ENCODE measurements at regions not wholly inside any gene's neighbourhood (a gene's known extent, or its start where the extent isn't known, plus 50 kb on each side); places are given as distances from the start of the nearest gene placed in this dataset.

GRCh38 chr1:201644197-201644596, 105.3 kb downstream of the NAV1 start:
- H3K36me3 ChIP-seq (ENCODE audit: control insufficient read depth in 2 of 2, insufficient read depth in 2 of 2, low read length in 1 of 2), result no peaks in the 10 kb centered on the region
- intact Hi-C loops (cut with micrococcal nuclease; ENCODE audit: unreplicated experiment) (no loop called here), in situ Hi-C loops (cut with MboI) (no loop called here)
- H4K20me1 ChIP-seq (ENCODE audit: control insufficient read depth, insufficient read depth), result no peaks in the 10 kb centered on the region
- 0% methylated on average over 2 of the region's 2 CpGs for WGBS (ENCODE audit: insufficient coverage, insufficient replicate concordance, low lambda C conversion rate, missing lambda C conversion rate)
- CTCF ChIA-PET, result no interaction called here
- H3K27me3 ChIP-seq (replicated peaks in 1 of 2; ENCODE audit: control insufficient read depth in 2 of 2, insufficient read depth in 2 of 2, low read length in 1 of 2), result peaks cover 4 to 7% of the 10 kb centered on the region in 2 experiments; a peak in 2 of 4 replicates
- no peak overlapping the region for H2AFZ ChIP-seq (ENCODE audit: control insufficient read depth, low read depth, low read length)
- ATAC-seq, result no peak
- no peak overlapping the region for H3K4me2 ChIP-seq (ENCODE audit: control insufficient read depth, insufficient read depth)
- no peaks in the 10 kb centered on the region for H3K79me2 ChIP-seq (ENCODE audit: control insufficient read depth, insufficient read depth, low read length)
- H3K27ac ChIP-seq (ENCODE audit: control insufficient read depth, insufficient read depth), result no peak overlapping the region
- FAIRE-seq, result no peak
- POLR2A ChIA-PET, result no interaction called here
- no peaks in the 10 kb centered on the region for H3K4me1 ChIP-seq (ENCODE audit: control insufficient read depth, insufficient read depth, low read length)
- RAD21 ChIA-PET (ENCODE audit: unreplicated experiment), result no interaction called here
- TF ChIP-seq, protein P1, sequence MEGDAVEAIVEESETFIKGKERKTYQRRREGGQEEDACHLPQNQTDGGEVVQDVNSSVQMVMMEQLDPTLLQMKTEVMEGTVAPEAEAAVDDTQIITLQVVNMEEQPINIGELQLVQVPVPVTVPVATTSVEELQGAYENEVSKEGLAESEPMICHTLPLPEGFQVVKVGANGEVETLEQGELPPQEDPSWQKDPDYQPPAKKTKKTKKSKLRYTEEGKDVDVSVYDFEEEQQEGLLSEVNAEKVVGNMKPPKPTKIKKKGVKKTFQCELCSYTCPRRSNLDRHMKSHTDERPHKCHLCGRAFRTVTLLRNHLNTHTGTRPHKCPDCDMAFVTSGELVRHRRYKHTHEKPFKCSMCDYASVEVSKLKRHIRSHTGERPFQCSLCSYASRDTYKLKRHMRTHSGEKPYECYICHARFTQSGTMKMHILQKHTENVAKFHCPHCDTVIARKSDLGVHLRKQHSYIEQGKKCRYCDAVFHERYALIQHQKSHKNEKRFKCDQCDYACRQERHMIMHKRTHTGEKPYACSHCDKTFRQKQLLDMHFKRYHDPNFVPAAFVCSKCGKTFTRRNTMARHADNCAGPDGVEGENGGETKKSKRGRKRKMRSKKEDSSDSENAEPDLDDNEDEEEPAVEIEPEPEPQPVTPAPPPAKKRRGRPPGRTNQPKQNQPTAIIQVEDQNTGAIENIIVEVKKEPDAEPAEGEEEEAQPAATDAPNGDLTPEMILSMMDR (IDR thresholded peaks at IDR 0.05 in 2 of 3, conservative IDR thresholded peaks at IDR 0.05 in 1 of 3; ENCODE audit: control insufficient read depth in 2 of 3, extremely low read depth in 1 of 3, insufficient read depth in 1 of 3, low read depth in 3 of 3, low read length in 3 of 3), result no peak
- TF ChIP-seq POLR2AphosphoS2 (IDR thresholded peaks at IDR 0.05; ENCODE audit: low read depth, low read length) (no peak), HSF1 (IDR thresholded peaks at IDR 0.05; ENCODE audit: low read depth, low read length) (no peak), EED (IDR thresholded peaks at IDR 0.05; ENCODE audit: low read depth) (no peak), ETV6 (conservative IDR thresholded peaks at IDR 0.05 in 1 of 2, IDR thresholded peaks at IDR 0.05 in 1 of 2; ENCODE audit: borderline replicate concordance in 1 of 2, low read depth in 1 of 2) (no peak)
- TF ChIP-seq, protein P2, sequence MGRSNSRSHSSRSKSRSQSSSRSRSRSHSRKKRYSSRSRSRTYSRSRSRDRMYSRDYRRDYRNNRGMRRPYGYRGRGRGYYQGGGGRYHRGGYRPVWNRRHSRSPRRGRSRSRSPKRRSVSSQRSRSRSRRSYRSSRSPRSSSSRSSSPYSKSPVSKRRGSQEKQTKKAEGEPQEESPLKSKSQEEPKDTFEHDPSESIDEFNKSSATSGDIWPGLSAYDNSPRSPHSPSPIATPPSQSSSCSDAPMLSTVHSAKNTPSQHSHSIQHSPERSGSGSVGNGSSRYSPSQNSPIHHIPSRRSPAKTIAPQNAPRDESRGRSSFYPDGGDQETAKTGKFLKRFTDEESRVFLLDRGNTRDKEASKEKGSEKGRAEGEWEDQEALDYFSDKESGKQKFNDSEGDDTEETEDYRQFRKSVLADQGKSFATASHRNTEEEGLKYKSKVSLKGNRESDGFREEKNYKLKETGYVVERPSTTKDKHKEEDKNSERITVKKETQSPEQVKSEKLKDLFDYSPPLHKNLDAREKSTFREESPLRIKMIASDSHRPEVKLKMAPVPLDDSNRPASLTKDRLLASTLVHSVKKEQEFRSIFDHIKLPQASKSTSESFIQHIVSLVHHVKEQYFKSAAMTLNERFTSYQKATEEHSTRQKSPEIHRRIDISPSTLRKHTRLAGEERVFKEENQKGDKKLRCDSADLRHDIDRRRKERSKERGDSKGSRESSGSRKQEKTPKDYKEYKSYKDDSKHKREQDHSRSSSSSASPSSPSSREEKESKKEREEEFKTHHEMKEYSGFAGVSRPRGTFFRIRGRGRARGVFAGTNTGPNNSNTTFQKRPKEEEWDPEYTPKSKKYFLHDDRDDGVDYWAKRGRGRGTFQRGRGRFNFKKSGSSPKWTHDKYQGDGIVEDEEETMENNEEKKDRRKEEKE (IDR thresholded peaks at IDR 0.05), result no peak
- TF ChIP-seq, protein P3, sequence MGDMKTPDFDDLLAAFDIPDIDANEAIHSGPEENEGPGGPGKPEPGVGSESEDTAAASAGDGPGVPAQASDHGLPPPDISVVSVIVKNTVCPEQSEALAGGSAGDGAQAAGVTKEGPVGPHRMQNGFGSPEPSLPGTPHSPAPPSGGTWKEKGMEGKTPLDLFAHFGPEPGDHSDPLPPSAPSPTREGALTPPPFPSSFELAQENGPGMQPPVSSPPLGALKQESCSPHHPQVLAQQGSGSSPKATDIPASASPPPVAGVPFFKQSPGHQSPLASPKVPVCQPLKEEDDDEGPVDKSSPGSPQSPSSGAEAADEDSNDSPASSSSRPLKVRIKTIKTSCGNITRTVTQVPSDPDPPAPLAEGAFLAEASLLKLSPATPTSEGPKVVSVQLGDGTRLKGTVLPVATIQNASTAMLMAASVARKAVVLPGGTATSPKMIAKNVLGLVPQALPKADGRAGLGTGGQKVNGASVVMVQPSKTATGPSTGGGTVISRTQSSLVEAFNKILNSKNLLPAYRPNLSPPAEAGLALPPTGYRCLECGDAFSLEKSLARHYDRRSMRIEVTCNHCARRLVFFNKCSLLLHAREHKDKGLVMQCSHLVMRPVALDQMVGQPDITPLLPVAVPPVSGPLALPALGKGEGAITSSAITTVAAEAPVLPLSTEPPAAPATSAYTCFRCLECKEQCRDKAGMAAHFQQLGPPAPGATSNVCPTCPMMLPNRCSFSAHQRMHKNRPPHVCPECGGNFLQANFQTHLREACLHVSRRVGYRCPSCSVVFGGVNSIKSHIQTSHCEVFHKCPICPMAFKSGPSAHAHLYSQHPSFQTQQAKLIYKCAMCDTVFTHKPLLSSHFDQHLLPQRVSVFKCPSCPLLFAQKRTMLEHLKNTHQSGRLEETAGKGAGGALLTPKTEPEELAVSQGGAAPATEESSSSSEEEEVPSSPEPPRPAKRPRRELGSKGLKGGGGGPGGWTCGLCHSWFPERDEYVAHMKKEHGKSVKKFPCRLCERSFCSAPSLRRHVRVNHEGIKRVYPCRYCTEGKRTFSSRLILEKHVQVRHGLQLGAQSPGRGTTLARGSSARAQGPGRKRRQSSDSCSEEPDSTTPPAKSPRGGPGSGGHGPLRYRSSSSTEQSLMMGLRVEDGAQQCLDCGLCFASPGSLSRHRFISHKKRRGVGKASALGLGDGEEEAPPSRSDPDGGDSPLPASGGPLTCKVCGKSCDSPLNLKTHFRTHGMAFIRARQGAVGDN (IDR thresholded peaks at IDR 0.05), result no peak
- SMC1A ChIA-PET (ENCODE audit: uncharacterized antibody, unreplicated experiment), result no interaction called here
- H3K9me3 ChIP-seq (replicated peaks; ENCODE audit: control insufficient read depth, insufficient read depth, low read length), result no peaks in the 10 kb centered on the region
- no peak overlapping the region for H3K9ac ChIP-seq (ENCODE audit: control insufficient read depth, insufficient read depth, low read length)
- H3K4me3 ChIP-seq, result no peak overlapping the region
- no peak for DNase-seq (ENCODE audit: low read depth, low spot score)
- BruUV-seq (replicated peaks), result no TSS peak

All from GM12878 (cell line).